Brain microvascular endothelial cell (primary cell): ENCODE measurements at regions not wholly inside any gene's neighbourhood (a gene's known extent, or its start where the extent isn't known, plus 50 kb on each side); places are given as distances from the start of the nearest gene placed in this dataset.

ENCODE experiments used
- DNase-seq: peaks from one replicate; pipeline ENCODE4 v3.0.0-alpha.2; 2020
- H3K27ac ChIP-seq: fragments of 250-450 bp; sonication (Bioruptor Pico); 2 replicates; pipeline ENCODE4 v1.5.1; 2020; ENCODE audit warnings: mild to moderate bottlenecking, moderate library complexity
- H3K27me3 ChIP-seq: fragments of 250-450 bp; sonication (Bioruptor Pico); replicated peaks from 2 replicates; pipeline ENCODE4 v1.5.1; 2020; ENCODE audit warnings: mild to moderate bottlenecking
- H3K36me3 ChIP-seq: fragments of 250-450 bp; sonication (Bioruptor Pico); replicated peaks from 2 replicates; pipeline ENCODE4 v1.5.1; 2020; ENCODE audit warnings: mild to moderate bottlenecking
- H3K4me3 ChIP-seq: 2 replicates; pipeline ENCODE4 v1.5.1; 2011; ENCODE audit warnings: low read depth, mild to moderate bottlenecking, control low read depth, low read length, moderate library complexity
- in situ Hi-C: cut with HindIII; loops from 2 replicates; pipeline ENCODE4 v1.10.0; 2017; ENCODE audit warnings: low sequenced_read_pairs, low pct_ligation_motif_present
- TF ChIP-seq, protein P1 (sequence below): IDR thresholded peaks from 2 replicates; pipeline ENCODE4 v1.5.1; 2011; ENCODE audit warnings: low read depth, mild to moderate bottlenecking, moderate library complexity, low read length, control low read depth, inconsistent platforms; ENCODE audit errors: missing control alignments

DNA sequence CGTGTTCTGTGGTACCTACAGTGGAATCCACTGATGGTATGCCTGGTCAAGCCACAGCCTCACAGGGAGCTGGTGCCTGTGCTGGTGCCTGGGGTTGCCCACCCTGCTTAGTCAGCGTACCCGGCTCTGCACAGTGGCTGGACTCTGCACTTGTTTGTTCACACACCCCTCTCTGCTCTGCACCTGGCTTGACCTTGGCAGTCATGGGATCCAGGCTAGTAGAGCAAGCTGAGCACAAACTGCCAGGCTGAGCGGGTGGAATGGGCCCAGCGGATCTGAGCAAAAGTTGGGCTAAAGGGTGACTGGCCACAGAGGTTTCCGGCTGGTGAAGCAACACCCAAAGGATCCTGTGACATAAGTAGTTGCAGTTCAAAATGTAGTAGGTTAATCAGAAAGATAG, 163.5 kb downstream of the CDH19 start:
- in situ Hi-C loops = no loop called here
- Histone ChIP-seq H3K36me3 (no peaks in the 10 kb centered on the region), H3K27me3 (no peaks in the 10 kb centered on the region), H3K4me3 (no peak overlapping the region), H3K27ac (no peak overlapping the region)
- TF ChIP-seq, protein P1, sequence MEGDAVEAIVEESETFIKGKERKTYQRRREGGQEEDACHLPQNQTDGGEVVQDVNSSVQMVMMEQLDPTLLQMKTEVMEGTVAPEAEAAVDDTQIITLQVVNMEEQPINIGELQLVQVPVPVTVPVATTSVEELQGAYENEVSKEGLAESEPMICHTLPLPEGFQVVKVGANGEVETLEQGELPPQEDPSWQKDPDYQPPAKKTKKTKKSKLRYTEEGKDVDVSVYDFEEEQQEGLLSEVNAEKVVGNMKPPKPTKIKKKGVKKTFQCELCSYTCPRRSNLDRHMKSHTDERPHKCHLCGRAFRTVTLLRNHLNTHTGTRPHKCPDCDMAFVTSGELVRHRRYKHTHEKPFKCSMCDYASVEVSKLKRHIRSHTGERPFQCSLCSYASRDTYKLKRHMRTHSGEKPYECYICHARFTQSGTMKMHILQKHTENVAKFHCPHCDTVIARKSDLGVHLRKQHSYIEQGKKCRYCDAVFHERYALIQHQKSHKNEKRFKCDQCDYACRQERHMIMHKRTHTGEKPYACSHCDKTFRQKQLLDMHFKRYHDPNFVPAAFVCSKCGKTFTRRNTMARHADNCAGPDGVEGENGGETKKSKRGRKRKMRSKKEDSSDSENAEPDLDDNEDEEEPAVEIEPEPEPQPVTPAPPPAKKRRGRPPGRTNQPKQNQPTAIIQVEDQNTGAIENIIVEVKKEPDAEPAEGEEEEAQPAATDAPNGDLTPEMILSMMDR = no peak
- DNase-seq = no peak

DNA sequence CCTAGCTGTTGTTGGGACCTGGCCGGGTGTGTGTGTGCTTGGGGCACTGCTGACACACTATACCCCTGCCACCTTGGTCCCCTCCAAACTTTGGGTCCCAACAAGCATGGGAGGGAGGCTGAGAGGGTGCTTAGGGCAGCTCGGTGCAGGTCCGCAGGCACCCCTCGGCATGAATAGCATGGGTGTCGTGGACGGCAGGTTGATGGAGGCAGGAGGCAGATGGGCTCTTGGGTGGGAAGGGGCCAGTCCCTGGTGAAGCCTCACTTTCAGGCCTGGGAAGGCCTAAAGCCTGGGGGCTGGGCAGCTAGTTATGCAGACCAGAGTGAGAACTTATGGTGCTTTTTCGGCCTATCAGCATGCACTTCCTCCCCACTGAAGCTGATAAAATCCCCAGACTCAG, 164.2 kb downstream of the CDH19 start:
- TF ChIP-seq, protein P1 = no peak
- in situ Hi-C loops = no loop called here
- no peak for DNase-seq
- Histone ChIP-seq H3K27me3 (no peaks in the 10 kb centered on the region), H3K27ac (no peak overlapping the region), H3K4me3 (no peak overlapping the region), H3K36me3 (no peaks in the 10 kb centered on the region)

DNA sequence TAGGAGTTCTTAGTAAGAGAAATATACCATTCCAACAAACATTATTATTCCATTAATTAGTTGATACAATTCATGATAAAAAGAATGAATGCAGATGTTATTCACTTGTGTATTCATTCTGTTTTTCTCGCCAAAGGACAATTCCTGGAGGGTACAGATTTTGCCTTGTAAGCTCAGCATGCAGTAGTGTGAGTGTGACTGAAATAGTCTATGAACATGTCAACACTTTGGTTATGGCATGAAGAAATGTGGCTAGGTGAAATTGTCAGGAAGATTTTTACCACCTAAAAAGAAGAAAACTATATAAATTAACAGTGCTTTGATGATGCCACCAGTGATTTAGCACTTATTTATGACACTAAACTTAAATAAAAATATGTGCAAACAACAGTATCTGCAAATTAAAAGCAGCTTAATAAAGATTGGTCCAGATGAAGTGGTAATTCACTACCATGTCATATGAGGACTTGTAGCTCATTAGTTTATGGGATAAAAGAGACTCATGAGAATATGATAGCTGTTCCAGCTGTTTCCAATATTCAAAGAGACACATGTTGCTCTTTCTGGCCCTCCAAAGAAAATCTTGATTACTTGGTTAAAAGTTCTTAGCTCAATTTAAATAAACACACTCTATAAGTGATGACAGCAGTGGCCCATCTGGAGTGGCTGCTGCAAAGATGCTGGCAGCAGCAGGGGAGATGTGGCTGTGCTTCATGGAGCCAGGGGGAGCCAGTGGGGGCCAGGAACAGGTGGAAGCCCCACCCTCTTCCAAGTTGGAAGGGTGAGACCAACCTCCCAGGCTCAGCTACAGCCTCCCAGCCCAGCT, 165.0 kb downstream of the CDH19 start:
- no peak overlapping the region for H3K27ac ChIP-seq
- H3K27me3 ChIP-seq = no peaks in the 10 kb centered on the region
- no peaks in the 10 kb centered on the region for H3K36me3 ChIP-seq
- in situ Hi-C loops = no loop called here
- no peak overlapping the region for H3K4me3 ChIP-seq
- no peak for DNase-seq
- TF ChIP-seq, protein P1 = no peak

DNA sequence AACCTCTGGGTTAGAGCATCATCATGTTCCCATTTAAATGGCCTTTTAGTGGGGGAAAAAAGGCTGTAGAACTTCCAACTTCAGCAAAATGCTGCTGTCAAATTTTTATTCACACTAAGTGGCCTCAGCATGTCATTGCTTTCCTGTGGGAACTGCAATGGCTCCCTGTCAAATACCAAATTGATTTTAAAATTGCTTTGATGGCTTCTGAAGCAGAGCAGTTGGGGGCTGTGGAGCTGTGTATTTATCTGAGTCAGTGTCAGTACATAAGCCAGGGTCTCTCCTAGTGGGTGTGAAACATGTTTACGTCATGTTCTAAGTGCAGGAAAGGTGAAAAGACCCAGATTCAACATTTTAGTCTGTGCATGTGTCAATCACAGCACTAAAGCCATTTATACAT, 171.3 kb downstream of the CDH19 start:
- no peak overlapping the region for H3K27ac ChIP-seq
- no peak for DNase-seq
- TF ChIP-seq, protein P1 = no peak

GRCh38 chr18:66428795-66429194, 175.1 kb downstream of the CDH19 start:
- DNase-seq = no peak
- in situ Hi-C loops = no loop called here
- TF ChIP-seq, protein P1 = no peak
- Histone ChIP-seq H3K27ac (no peak overlapping the region), H3K27me3 (no peaks in the 10 kb centered on the region), H3K36me3 (no peaks in the 10 kb centered on the region), H3K4me3 (no peak overlapping the region)

More for the DNA sequence above, 171.3 kb downstream of the CDH19 start:
- Histone ChIP-seq H3K36me3 (no peaks in the 10 kb centered on the region), H3K4me3 (no peak overlapping the region), H3K27me3 (no peaks in the 10 kb centered on the region)
- in situ Hi-C loops = no loop called here

DNA sequence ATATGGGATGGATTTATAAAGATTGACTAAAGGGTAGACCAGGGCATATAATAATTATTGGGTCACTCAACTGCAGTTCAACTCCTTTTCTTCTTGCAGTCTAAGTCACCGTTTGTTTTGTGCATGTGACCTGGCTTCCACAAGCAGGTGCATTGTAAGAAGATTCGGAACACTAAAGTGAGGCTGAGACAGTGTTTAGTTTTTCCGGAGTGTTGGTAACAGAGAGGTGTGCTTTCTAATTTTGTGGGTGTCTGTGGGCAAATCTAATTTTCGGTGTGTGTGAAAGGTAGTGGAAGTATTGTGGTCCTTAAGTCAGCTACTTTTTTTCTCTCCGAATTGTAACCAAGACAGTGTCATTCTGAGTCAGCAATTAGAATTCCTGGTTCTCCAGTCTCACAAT, 184.5 kb downstream of the CDH19 start:
- H3K36me3 ChIP-seq = no peaks in the 10 kb centered on the region
- H3K27ac ChIP-seq = no peak overlapping the region
- no peaks in the 10 kb centered on the region for H3K27me3 ChIP-seq
- in situ Hi-C loops = no loop called here
- no peak for DNase-seq
- no peak overlapping the region for H3K4me3 ChIP-seq
- TF ChIP-seq, protein P1 = no peak
